Right renal pelvis (tissue), 4 donors: ENCODE measurements at regions not wholly inside any gene's neighbourhood (a gene's known extent, or its start where the extent isn't known, plus 50 kb on each side); places are given as distances from the start of the nearest gene placed in this dataset.

ENCODE experiments used
- DNase-seq, 4 donors: peaks; one replicate each; pipeline ENCODE4 v3.0.0-alpha.2; 2013; ENCODE audit warnings: low read depth in 4 of 4, low spot score in 3 of 4, missing footprints in 1 of 4

- no peak for DNase-seq
Measured at GRCh38 chr19:30911491-30911890, 437.7 kb downstream of the TSHZ3 start.

- no peak for DNase-seq
Measured at GRCh38 chr19:30910485-30911240, 438.6 kb downstream of the TSHZ3 start.

GRCh38 chr19:30909216-30909615, 440.0 kb downstream of the TSHZ3 start:
- DNase-seq, result no peak

- DNase-seq, result no peak
Measured at GRCh38 chr19:30908262-30908771, 440.9 kb downstream of the TSHZ3 start.

GRCh38 chr19:30906871-30907270, 442.4 kb downstream of the TSHZ3 start:
- DNase-seq, result no peak

- DNase-seq, result no peak
Measured at GRCh38 chr19:30900051-30900450, 449.2 kb downstream of the TSHZ3 start.

- no peak for DNase-seq
Measured at GRCh38 chr19:30898353-30899103, 450.7 kb downstream of the TSHZ3 start.

GRCh38 chr19:30897553-30897952, 451.7 kb downstream of the TSHZ3 start:
- DNase-seq, result no peak

GRCh38 chr19:30897034-30897433, 452.2 kb downstream of the TSHZ3 start:
- no peak for DNase-seq

- DNase-seq, result peak; percentile 25 to 65 (median 53)
Measured at GRCh38 chr19:30896554-30896953, 452.7 kb downstream of the TSHZ3 start.

- no peak for DNase-seq
Measured at GRCh38 chr19:30895946-30896345, 453.3 kb downstream of the TSHZ3 start.

GRCh38 chr19:30891051-30891450, 458.2 kb downstream of the TSHZ3 start:
- no peak for DNase-seq

- DNase-seq, result no peak
Measured at GRCh38 chr19:30890033-30890432, 459.2 kb downstream of the TSHZ3 start.

- DNase-seq, result no peak
Measured at GRCh38 chr19:30888937-30889336, 460.3 kb downstream of the TSHZ3 start.

GRCh38 chr19:30887042-30887441, 462.2 kb downstream of the TSHZ3 start:
- no peak for DNase-seq

- DNase-seq, result no peak
Measured at GRCh38 chr19:30886222-30886621, 463.0 kb downstream of the TSHZ3 start.

- DNase-seq, result no peak
Measured at GRCh38 chr19:30884146-30884812, 465.0 kb downstream of the TSHZ3 start.

- DNase-seq, result no peak
Measured at GRCh38 chr19:30883071-30883470, 466.2 kb downstream of the TSHZ3 start.

GRCh38 chr19:30882411-30883005, 466.7 kb downstream of the TSHZ3 start:
- no peak for DNase-seq

- no peak for DNase-seq
Measured at GRCh38 chr19:30881930-30882329, 467.3 kb downstream of the TSHZ3 start.

- DNase-seq, result no peak
Measured at GRCh38 chr19:30881281-30881680, 468.0 kb downstream of the TSHZ3 start.
